ENCODE measurements at regions not wholly inside any gene's neighbourhood (a gene's known extent, or its start where the extent isn't known, plus 50 kb on each side); places are given as distances from the start of the nearest gene placed in this dataset.

DNA sequence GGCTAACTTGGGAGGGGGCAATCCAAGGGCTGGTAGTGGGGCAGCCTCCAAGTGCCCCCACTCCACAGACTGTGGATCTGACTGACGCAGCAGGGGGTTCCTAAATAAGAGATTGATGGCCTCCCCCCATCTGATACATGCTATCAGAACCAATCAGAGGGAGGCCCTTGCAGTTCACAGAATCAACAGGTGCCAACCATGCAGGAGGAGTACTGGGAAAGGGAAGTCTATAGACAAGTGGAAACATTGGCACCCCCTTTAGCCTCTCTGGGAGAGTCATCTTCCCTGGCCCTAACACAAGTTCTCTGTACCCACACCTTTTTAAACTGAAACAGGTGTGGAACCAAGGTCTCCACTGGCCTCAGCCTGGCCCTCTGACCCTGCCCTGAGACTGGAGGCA is 145.8 kb downstream of the OR2B2 start (continued):
- TF ChIP-seq, protein P1, sequence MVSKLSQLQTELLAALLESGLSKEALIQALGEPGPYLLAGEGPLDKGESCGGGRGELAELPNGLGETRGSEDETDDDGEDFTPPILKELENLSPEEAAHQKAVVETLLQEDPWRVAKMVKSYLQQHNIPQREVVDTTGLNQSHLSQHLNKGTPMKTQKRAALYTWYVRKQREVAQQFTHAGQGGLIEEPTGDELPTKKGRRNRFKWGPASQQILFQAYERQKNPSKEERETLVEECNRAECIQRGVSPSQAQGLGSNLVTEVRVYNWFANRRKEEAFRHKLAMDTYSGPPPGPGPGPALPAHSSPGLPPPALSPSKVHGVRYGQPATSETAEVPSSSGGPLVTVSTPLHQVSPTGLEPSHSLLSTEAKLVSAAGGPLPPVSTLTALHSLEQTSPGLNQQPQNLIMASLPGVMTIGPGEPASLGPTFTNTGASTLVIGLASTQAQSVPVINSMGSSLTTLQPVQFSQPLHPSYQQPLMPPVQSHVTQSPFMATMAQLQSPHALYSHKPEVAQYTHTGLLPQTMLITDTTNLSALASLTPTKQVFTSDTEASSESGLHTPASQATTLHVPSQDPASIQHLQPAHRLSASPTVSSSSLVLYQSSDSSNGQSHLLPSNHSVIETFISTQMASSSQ (IDR thresholded peaks at IDR 0.05; ENCODE audit: low read depth) = no peak
- TF ChIP-seq, protein P1 (CRISPR knock-in tag; IDR thresholded peaks at IDR 0.05; ENCODE audit: borderline replicate concordance) = no peak
- TF ChIP-seq, protein P2, sequence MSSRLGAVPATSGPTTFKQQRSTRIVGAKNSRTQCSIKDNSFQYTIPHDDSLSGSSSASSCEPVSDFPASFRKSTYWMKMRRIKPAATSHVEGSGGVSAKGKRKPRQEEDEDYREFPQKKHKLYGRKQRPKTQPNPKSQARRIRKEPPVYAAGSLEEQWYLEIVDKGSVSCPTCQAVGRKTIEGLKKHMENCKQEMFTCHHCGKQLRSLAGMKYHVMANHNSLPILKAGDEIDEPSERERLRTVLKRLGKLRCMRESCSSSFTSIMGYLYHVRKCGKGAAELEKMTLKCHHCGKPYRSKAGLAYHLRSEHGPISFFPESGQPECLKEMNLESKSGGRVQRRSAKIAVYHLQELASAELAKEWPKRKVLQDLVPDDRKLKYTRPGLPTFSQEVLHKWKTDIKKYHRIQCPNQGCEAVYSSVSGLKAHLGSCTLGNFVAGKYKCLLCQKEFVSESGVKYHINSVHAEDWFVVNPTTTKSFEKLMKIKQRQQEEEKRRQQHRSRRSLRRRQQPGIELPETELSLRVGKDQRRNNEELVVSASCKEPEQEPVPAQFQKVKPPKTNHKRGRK (CRISPR knock-in tag; IDR thresholded peaks at IDR 0.05) = no peak
- no peak for TF ChIP-seq ZC3H13 (CRISPR knock-in tag; IDR thresholded peaks at IDR 0.05)
- no peak for TF ChIP-seq ZNF782 (CRISPR knock-in tag; IDR thresholded peaks at IDR 0.05; ENCODE audit: borderline replicate concordance)

DNA sequence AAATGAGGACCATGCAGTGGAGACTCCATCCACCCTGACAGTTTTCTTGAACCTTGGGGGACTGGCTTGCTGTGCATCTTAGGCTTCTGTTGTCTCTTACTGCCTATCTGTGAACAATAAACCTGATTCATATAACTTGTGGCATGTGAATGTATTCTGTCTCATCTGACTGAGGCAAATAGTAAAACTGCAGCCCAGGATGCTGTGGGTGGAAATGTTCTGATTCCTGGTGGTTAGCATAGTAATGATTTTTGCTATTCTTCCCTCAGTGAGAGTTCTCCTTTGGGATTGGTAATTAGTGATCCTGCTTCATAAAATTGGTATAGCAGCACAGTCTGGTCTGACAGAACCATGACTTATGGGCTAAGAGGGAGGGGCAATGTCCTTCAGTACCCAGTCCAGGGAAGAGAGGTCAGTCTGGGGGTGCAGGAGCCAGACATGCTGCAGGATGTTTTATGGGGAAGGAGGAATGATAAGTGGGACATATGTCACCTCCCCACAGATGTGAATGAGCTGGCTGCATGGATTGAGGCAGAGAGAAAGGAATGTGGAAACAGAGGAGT is 147.1 kb downstream of the OR2B2 start:
- intact Hi-C loops (cut with micrococcal nuclease; ENCODE audit: unreplicated experiment) = no loop called here
- Histone ChIP-seq H3K27me3 (ENCODE audit: control insufficient read depth in 1 of 2, insufficient read depth in 2 of 2, low read length in 2 of 2) (no peaks in the 10 kb centered on the region; a peak in 1 of 5 replicates), H3K9ac (ENCODE audit: insufficient read depth, low read depth, low read length) (no peak overlapping the region), H3K9me3 (ENCODE audit: low read length) (no peaks in the 10 kb centered on the region), H3K4me1 (ENCODE audit: insufficient read depth, low read length) (no peaks in the 10 kb centered on the region), H3K36me3 (replicated peaks in 1 of 2; ENCODE audit: control insufficient read depth in 1 of 2, insufficient read depth in 2 of 2, low read length in 2 of 2) (no peaks in the 10 kb centered on the region), H3K79me2 (ENCODE audit: insufficient read depth, low read length) (no peaks in the 10 kb centered on the region), H3K27ac (ENCODE audit: extremely low read length, insufficient read depth, low read length) (no peak overlapping the region), H4K20me1 (ENCODE audit: insufficient read depth, low read length) (no peaks in the 10 kb centered on the region), H2AFZ (ENCODE audit: low read length) (no peak overlapping the region), H3K4me3 (replicated peaks in 1 of 3; ENCODE audit: insufficient read depth in 1 of 3, low read depth in 2 of 3, low read length in 3 of 3) (no peak overlapping the region), H3K4me2 (ENCODE audit: low read depth, low read length) (no peak overlapping the region)
- in situ Hi-C loops (cut with HindIII; ENCODE audit: extremely low pct_ligation_motif_present, low pct_unique_long_range_greater_than_20kb) = no loop called here
- no peak for ATAC-seq
- no peak for FAIRE-seq
- TF ChIP-seq SMYD3 (CRISPR knock-in tag; IDR thresholded peaks at IDR 0.05) = no peak
- POLR2A ChIA-PET = no interaction called here
- no TSS peak for BruUV-seq (replicated peaks)
- CTCF ChIA-PET (ENCODE audit: low intra/inter-chr PET ratio, low total read pairs) = no interaction called here
- DNase-seq (ENCODE audit: low spot score) = no peak

All from HepG2 (cell line).